Stimulated activated naive B cell treated with anti-CD40 and anti-IgM and Interleukin-4, amounts not matched to agents 10 μg/mL and 1 μg/mL and 100 μg/mL, for 72 hours (primary cell): ENCODE measurements at regions not wholly inside any gene's neighbourhood (a gene's known extent, or its start where the extent isn't known, plus 50 kb on each side); places are given as distances from the start of the nearest gene placed in this dataset.

Source experiments
- ATAC-seq, 2 donors: fragments of 150-1000 bp; cut with Tn5 transposase; replicated peaks; 2 replicates each; pipeline ENCODE4 v1.10.0; 2021; ENCODE audit warnings: moderate library complexity in 1 of 2
- DNase-seq: peaks from one replicate; pipeline ENCODE4 v3.0.0; 2021
- H3K27ac Mint-ChIP-seq: one replicate; pipeline ENCODE4 v1.8.0; 2022; ENCODE audit warnings: mild to moderate bottlenecking, mixed read lengths
- H3K27me3 Mint-ChIP-seq, 2 donors: one replicate each; pipeline ENCODE4 v1.8.0; 2022; ENCODE audit warnings: mixed read lengths in 2 of 2
- H3K36me3 Mint-ChIP-seq, 2 donors: one replicate each; pipeline ENCODE4 v1.8.0; 2022; ENCODE audit warnings: mixed read lengths in 2 of 2, mild to moderate bottlenecking in 1 of 2
- H3K4me1 Mint-ChIP-seq, 2 donors: one replicate each; pipeline ENCODE4 v1.8.0; 2022; ENCODE audit warnings: mixed read lengths in 2 of 2, mild to moderate bottlenecking in 1 of 2
- H3K4me3 Mint-ChIP-seq, 2 donors: one replicate each; pipeline ENCODE4 v1.8.0; 2022; ENCODE audit warnings: mild to moderate bottlenecking in 2 of 2, mixed read lengths in 2 of 2, moderate library complexity in 1 of 2
- H3K9me3 Mint-ChIP-seq, 2 donors: one replicate each; pipeline ENCODE4 v1.8.0; 2022; ENCODE audit warnings: mixed read lengths in 2 of 2, mild to moderate bottlenecking in 1 of 2

- ATAC-seq (no peak), DNase-seq (no peak)
- H3K36me3 Mint-ChIP-seq: no peaks in the 10 kb centered on the region
- no peak overlapping the region for H3K4me3 Mint-ChIP-seq
- no peaks in the 10 kb centered on the region for H3K4me1 Mint-ChIP-seq
- no peak overlapping the region for H3K27ac Mint-ChIP-seq
- H3K9me3 Mint-ChIP-seq: peaks cover 0 to 1% of the 10 kb centered on the region in 2 donors
- no peaks in the 10 kb centered on the region for H3K27me3 Mint-ChIP-seq
Observed at GRCh38 chr4:32597354-32597753, 1877.2 kb downstream of the PCDH7 start.

GRCh38 chr4:32601848-32602247 is 1881.7 kb downstream of the PCDH7 start:
- Mint-ChIP-seq H3K4me1 (no peaks in the 10 kb centered on the region), H3K27me3 (no peaks in the 10 kb centered on the region), H3K36me3 (no peaks in the 10 kb centered on the region), H3K9me3 (no peaks in the 10 kb centered on the region), H3K4me3 (no peak overlapping the region), H3K27ac (no peak overlapping the region)
- no peak for ATAC-seq
- DNase-seq: no peak

- Mint-ChIP-seq H3K4me3 (no peak overlapping the region), H3K36me3 (no peaks in the 10 kb centered on the region), H3K27me3 (no peaks in the 10 kb centered on the region), H3K4me1 (no peaks in the 10 kb centered on the region), H3K9me3 (peaks cover 9 to 11% of the 10 kb centered on the region in 2 donors), H3K27ac (no peak overlapping the region)
- ATAC-seq (no peak), DNase-seq (no peak)
Observed at GRCh38 chr4:32607978-32608377, 1887.8 kb downstream of the PCDH7 start.

GRCh38 chr4:32624943-32625603 is 1904.9 kb downstream of the PCDH7 start:
- H3K4me3 Mint-ChIP-seq: no peak overlapping the region
- no peaks in the 10 kb centered on the region for H3K4me1 Mint-ChIP-seq
- H3K27me3 Mint-ChIP-seq: no peaks in the 10 kb centered on the region
- no peak for ATAC-seq
- peaks cover 9 to 10% of the 10 kb centered on the region in 2 donors for H3K9me3 Mint-ChIP-seq
- H3K27ac Mint-ChIP-seq: no peak overlapping the region
- no peaks in the 10 kb centered on the region for H3K36me3 Mint-ChIP-seq
- DNase-seq: no peak

GRCh38 chr4:32625687-32626337 is 1905.6 kb downstream of the PCDH7 start:
- no peaks in the 10 kb centered on the region for H3K27me3 Mint-ChIP-seq
- no peak for DNase-seq
- H3K9me3 Mint-ChIP-seq: peaks cover 7 to 10% of the 10 kb centered on the region in 2 donors
- H3K36me3 Mint-ChIP-seq: no peaks in the 10 kb centered on the region
- H3K27ac Mint-ChIP-seq: no peak overlapping the region
- H3K4me1 Mint-ChIP-seq: no peaks in the 10 kb centered on the region
- no peak overlapping the region for H3K4me3 Mint-ChIP-seq
- ATAC-seq: no peak

DNA sequence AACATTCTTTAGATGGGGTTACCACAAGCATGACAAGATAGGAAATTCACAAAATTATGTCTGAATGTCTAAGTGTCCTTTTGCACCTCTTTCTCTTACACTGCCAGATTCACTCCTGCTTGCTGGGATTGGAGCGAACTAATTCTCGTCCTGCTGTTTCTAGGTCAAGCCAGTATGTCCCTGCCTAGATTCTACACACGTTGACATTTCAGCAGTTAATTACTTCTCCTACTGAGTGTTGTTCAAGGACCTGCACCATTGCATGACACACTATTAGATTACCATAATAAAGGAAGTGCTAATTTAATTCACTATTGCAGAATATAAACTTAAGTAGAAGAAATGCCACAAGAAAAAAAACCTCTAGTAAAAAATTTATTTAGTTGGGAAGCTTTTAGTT is 1911.7 kb downstream of the PCDH7 start:
- H3K4me1 Mint-ChIP-seq: no peaks in the 10 kb centered on the region
- ATAC-seq (no peak), DNase-seq (no peak)
- H3K4me3 Mint-ChIP-seq: no peak overlapping the region
- peaks cover 5 to 6% of the 10 kb centered on the region in 2 donors for H3K9me3 Mint-ChIP-seq
- no peaks in the 10 kb centered on the region for H3K36me3 Mint-ChIP-seq
- no peak overlapping the region for H3K27ac Mint-ChIP-seq
- H3K27me3 Mint-ChIP-seq: no peaks in the 10 kb centered on the region

DNA sequence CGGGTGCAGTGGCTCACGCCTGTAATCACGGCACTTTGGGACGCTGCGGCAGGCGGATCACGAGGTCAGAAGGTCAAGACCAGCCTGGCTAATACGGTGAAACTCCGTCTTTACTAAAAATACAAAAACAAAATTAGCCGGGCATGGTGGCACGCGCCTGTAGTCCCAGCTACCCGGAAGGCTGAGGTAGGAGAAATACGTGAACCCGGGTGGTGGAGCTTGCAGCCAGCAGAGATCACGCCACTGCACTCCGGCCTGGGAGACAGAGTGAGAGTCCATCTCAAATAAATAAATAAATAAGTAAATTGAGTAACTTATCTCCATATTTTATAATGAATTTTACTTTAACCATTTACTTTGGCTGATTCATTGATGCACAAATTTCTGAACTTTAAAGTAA is 1913.3 kb downstream of the PCDH7 start:
- Mint-ChIP-seq H3K9me3 (peaks cover 0 to 1% of the 10 kb centered on the region in 2 donors), H3K27me3 (no peaks in the 10 kb centered on the region), H3K4me1 (no peaks in the 10 kb centered on the region), H3K4me3 (no peak overlapping the region), H3K27ac (no peak overlapping the region), H3K36me3 (no peaks in the 10 kb centered on the region)
- DNase-seq (no peak), ATAC-seq (no peak)

GRCh38 chr4:32645653-32646052 is 1925.5 kb downstream of the PCDH7 start:
- no peaks in the 10 kb centered on the region for H3K27me3 Mint-ChIP-seq
- no peak overlapping the region for H3K27ac Mint-ChIP-seq
- DNase-seq (no peak), ATAC-seq (no peak)
- no peaks in the 10 kb centered on the region for H3K4me1 Mint-ChIP-seq
- no peaks in the 10 kb centered on the region for H3K36me3 Mint-ChIP-seq
- H3K4me3 Mint-ChIP-seq: no peak overlapping the region
- peaks cover 13 to 17% of the 10 kb centered on the region in 2 donors for H3K9me3 Mint-ChIP-seq

GRCh38 chr4:32658019-32658418 is 1937.8 kb downstream of the PCDH7 start:
- Mint-ChIP-seq H3K36me3 (no peaks in the 10 kb centered on the region), H3K27ac (no peak overlapping the region), H3K27me3 (no peaks in the 10 kb centered on the region), H3K9me3 (peaks cover 8 to 18% of the 10 kb centered on the region in 2 donors), H3K4me1 (no peaks in the 10 kb centered on the region), H3K4me3 (no peak overlapping the region)
- no peak for DNase-seq
- ATAC-seq: no peak

GRCh38 chr4:32661229-32661628 is 1941.1 kb downstream of the PCDH7 start:
- Mint-ChIP-seq H3K27ac (no peak overlapping the region), H3K27me3 (no peaks in the 10 kb centered on the region), H3K4me1 (no peaks in the 10 kb centered on the region), H3K36me3 (no peaks in the 10 kb centered on the region), H3K4me3 (no peak overlapping the region), H3K9me3 (peaks cover 4 to 14% of the 10 kb centered on the region in 2 donors)
- ATAC-seq (no peak), DNase-seq (no peak)

DNA sequence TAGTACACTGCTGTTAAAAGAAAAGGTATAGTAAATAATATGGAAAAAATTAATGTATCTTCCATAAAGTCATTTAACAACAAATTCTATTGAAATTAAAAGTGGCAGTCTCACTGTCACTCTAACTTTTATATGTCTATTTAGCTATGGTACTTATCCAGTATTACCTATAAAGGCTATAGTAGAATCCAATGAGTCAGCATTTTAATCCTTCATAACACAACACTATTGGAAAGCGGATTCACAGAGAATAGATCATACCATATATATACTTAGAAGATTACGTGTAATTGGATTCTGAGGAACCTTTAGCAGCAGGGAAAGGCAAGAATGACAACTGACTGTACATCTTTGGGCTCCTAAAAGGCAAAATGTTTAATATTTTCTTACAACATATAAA is 1942.6 kb downstream of the PCDH7 start:
- Mint-ChIP-seq H3K27me3 (no peaks in the 10 kb centered on the region), H3K27ac (no peak overlapping the region), H3K4me3 (no peak overlapping the region), H3K36me3 (no peaks in the 10 kb centered on the region), H3K9me3 (peaks cover 4 to 8% of the 10 kb centered on the region in 2 donors), H3K4me1 (no peaks in the 10 kb centered on the region)
- no peak for DNase-seq
- ATAC-seq: no peak

GRCh38 chr4:32672359-32672758 is 1952.2 kb downstream of the PCDH7 start:
- DNase-seq (no peak), ATAC-seq (no peak)
- Mint-ChIP-seq H3K4me1 (no peaks in the 10 kb centered on the region), H3K4me3 (no peak overlapping the region), H3K36me3 (no peaks in the 10 kb centered on the region), H3K9me3 (peaks cover 3 to 8% of the 10 kb centered on the region in 2 donors), H3K27ac (no peak overlapping the region), H3K27me3 (no peaks in the 10 kb centered on the region)

- no peak overlapping the region for H3K27ac Mint-ChIP-seq
- DNase-seq: no peak
Observed at GRCh38 chr4:32680946-32681345, 1960.8 kb downstream of the PCDH7 start.

GRCh38 chr4:32684160-32684559 is 1964.0 kb downstream of the PCDH7 start:
- no peaks in the 10 kb centered on the region for H3K27me3 Mint-ChIP-seq
- no peak overlapping the region for H3K4me3 Mint-ChIP-seq
- no peaks in the 10 kb centered on the region for H3K4me1 Mint-ChIP-seq
- ATAC-seq (no peak), DNase-seq (no peak)
- H3K9me3 Mint-ChIP-seq: peaks cover 2 to 4% of the 10 kb centered on the region in 2 donors
- no peak overlapping the region for H3K27ac Mint-ChIP-seq
- no peaks in the 10 kb centered on the region for H3K36me3 Mint-ChIP-seq

More at GRCh38 chr4:32680946-32681345, 1960.8 kb downstream of the PCDH7 start:
- no peaks in the 10 kb centered on the region for H3K36me3 Mint-ChIP-seq
- no peak overlapping the region for H3K4me3 Mint-ChIP-seq
- no peaks in the 10 kb centered on the region for H3K27me3 Mint-ChIP-seq
- no peak for ATAC-seq
- peaks cover 2 to 8% of the 10 kb centered on the region in 2 donors for H3K9me3 Mint-ChIP-seq
- H3K4me1 Mint-ChIP-seq: no peaks in the 10 kb centered on the region

- DNase-seq (no peak), ATAC-seq (no peak)
- H3K27me3 Mint-ChIP-seq: no peaks in the 10 kb centered on the region
- H3K4me3 Mint-ChIP-seq: no peak overlapping the region
- H3K27ac Mint-ChIP-seq: no peak overlapping the region
- no peaks in the 10 kb centered on the region for H3K4me1 Mint-ChIP-seq
- peaks cover 2 to 4% of the 10 kb centered on the region in 2 donors for H3K9me3 Mint-ChIP-seq
- no peaks in the 10 kb centered on the region for H3K36me3 Mint-ChIP-seq
Observed at GRCh38 chr4:32686123-32686522, 1966.0 kb downstream of the PCDH7 start.
